Neural progenitor cell (in vitro differentiated cells): ENCODE measurements at regions not wholly inside any gene's neighbourhood (a gene's known extent, or its start where the extent isn't known, plus 50 kb on each side); places are given as distances from the start of the nearest gene placed in this dataset.

Experiments used
- EZH2phosphoT487 ChIP-seq: fragments of 200-600 bp; sonication (generic); IDR thresholded peaks from 2 replicates; pipeline ENCODE4 v1.6.1; 2017; ENCODE audit warnings: antibody characterized with exemption
- TF ChIP-seq, protein P1 (sequence below): fragments of 200-600 bp; sonication (generic); IDR thresholded peaks from 2 replicates; pipeline ENCODE4 v1.5.1; 2017; ENCODE audit warnings: antibody characterized with exemption, mild to moderate bottlenecking

DNA sequence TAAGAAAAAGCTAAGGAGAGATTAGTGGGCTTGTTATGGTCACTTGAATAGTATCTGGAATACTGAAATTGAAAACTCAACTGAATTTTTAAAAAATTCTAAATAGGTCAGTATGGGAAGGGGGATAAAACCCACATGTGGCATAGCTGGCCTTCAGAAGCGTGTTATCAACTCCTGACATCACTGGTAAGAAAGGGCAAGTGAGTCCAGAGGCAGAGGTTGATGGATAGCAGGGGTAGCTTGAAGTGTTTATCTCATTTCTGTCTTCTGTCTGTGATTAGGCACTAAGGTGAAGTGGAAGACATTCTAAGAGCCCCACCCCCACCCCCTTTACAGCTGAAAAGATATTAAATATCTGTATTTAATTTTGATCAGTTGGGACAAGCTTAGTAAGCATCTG is 261.4 kb upstream of the TMTC1 start:
- TF ChIP-seq EZH2phosphoT487 = no peak
- TF ChIP-seq, protein P1, sequence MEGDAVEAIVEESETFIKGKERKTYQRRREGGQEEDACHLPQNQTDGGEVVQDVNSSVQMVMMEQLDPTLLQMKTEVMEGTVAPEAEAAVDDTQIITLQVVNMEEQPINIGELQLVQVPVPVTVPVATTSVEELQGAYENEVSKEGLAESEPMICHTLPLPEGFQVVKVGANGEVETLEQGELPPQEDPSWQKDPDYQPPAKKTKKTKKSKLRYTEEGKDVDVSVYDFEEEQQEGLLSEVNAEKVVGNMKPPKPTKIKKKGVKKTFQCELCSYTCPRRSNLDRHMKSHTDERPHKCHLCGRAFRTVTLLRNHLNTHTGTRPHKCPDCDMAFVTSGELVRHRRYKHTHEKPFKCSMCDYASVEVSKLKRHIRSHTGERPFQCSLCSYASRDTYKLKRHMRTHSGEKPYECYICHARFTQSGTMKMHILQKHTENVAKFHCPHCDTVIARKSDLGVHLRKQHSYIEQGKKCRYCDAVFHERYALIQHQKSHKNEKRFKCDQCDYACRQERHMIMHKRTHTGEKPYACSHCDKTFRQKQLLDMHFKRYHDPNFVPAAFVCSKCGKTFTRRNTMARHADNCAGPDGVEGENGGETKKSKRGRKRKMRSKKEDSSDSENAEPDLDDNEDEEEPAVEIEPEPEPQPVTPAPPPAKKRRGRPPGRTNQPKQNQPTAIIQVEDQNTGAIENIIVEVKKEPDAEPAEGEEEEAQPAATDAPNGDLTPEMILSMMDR = no peak
